Stomach (tissue), 4 donors: ENCODE measurements at regions not wholly inside any gene's neighbourhood (a gene's known extent, or its start where the extent isn't known, plus 50 kb on each side); places are given as distances from the start of the nearest gene placed in this dataset.

Experiments
- CTCF ChIP-seq, 7 experiments: fragments of 450-650 bp in 4 of 7; fragments of 200-600 bp in 3 of 7; sonication (generic) in 3 of 7; IDR thresholded peaks; one replicate each; pipeline ENCODE4 v1.5.1; 2016 to 2019; ENCODE audit warnings: antibody characterized with exemption in 7 of 7, control low read depth in 2 of 7, mild to moderate bottlenecking in 1 of 7
- EP300 ChIP-seq: sonication (generic); formaldehyde crosslinking; IDR thresholded peaks from one replicate; pipeline ENCODE4 v1.6.1; 2017; ENCODE audit warnings: antibody characterized with exemption
- POLR2A ChIP-seq, 4 donors: fragments of 450-650 bp; IDR thresholded peaks; one replicate each; pipeline ENCODE4 v1.6.1; 2016; ENCODE audit warnings: antibody characterized with exemption in 4 of 4, control low read depth in 2 of 4, mild to moderate bottlenecking in 1 of 4, moderate library complexity in 1 of 4
- POLR2AphosphoS5 ChIP-seq, 3 donors: sonication (generic); formaldehyde crosslinking; IDR thresholded peaks; one replicate each; pipeline ENCODE4 v1.6.1; 2016; ENCODE audit warnings: antibody characterized with exemption in 3 of 3

GRCh38 chr1:234940841-234941240, 187.8 kb downstream of the TOMM20 start:
- TF ChIP-seq CTCF (IDR thresholded peaks at IDR 0.05) = no peak
- no peak for TF ChIP-seq POLR2A (IDR thresholded peaks at IDR 0.05)
- no peak for TF ChIP-seq POLR2AphosphoS5 (IDR thresholded peaks at IDR 0.05)
- no peak for TF ChIP-seq EP300
